ENCODE measurements at regions not wholly inside any gene's neighbourhood (a gene's known extent, or its start where the extent isn't known, plus 50 kb on each side); places are given as distances from the start of the nearest gene placed in this dataset.

- TF ChIP-seq ZNF292 (CRISPR knock-in tag; IDR thresholded peaks at IDR 0.05; ENCODE audit: borderline replicate concordance, low read depth) (no peak), SP1 (IDR thresholded peaks at IDR 0.05) (no peak), SP1 (CRISPR knock-in tag; IDR thresholded peaks at IDR 0.05) (no peak), SMC3 (IDR thresholded peaks at IDR 0.05; ENCODE audit: low read length) (no peak), KMT2A (CRISPR knock-in tag; IDR thresholded peaks at IDR 0.05) (no peak), HNRNPL (IDR thresholded peaks at IDR 0.05; ENCODE audit: low read depth, low read length) (no peak)
- TF ChIP-seq, protein P1, sequence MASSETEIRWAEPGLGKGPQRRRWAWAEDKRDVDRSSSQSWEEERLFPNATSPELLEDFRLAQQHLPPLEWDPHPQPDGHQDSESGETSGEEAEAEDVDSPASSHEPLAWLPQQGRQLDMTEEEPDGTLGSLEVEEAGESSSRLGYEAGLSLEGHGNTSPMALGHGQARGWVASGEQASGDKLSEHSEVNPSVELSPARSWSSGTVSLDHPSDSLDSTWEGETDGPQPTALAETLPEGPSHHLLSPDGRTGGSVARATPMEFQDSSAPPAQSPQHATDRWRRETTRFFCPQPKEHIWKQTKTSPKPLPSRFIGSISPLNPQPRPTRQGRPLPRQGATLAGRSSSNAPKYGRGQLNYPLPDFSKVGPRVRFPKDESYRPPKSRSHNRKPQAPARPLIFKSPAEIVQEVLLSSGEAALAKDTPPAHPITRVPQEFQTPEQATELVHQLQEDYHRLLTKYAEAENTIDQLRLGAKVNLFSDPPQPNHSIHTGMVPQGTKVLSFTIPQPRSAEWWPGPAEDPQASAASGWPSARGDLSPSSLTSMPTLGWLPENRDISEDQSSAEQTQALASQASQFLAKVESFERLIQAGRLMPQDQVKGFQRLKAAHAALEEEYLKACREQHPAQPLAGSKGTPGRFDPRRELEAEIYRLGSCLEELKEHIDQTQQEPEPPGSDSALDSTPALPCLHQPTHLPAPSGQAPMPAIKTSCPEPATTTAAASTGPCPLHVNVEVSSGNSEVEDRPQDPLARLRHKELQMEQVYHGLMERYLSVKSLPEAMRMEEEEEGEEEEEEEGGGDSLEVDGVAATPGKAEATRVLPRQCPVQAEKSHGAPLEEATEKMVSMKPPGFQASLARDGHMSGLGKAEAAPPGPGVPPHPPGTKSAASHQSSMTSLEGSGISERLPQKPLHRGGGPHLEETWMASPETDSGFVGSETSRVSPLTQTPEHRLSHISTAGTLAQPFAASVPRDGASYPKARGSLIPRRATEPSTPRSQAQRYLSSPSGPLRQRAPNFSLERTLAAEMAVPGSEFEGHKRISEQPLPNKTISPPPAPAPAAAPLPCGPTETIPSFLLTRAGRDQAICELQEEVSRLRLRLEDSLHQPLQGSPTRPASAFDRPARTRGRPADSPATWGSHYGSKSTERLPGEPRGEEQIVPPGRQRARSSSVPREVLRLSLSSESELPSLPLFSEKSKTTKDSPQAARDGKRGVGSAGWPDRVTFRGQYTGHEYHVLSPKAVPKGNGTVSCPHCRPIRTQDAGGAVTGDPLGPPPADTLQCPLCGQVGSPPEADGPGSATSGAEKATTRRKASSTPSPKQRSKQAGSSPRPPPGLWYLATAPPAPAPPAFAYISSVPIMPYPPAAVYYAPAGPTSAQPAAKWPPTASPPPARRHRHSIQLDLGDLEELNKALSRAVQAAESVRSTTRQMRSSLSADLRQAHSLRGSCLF (CRISPR knock-in tag; IDR thresholded peaks at IDR 0.05; ENCODE audit: borderline replicate concordance) = no peak
These were observed 611.2 kb downstream of the UTRN start for GRCh38 chr6:144896289-144896688.

Data from HepG2 (cell line).